ENCODE measurements at regions not wholly inside any gene's neighbourhood (a gene's known extent, or its start where the extent isn't known, plus 50 kb on each side); places are given as distances from the start of the nearest gene placed in this dataset.

- DNase-seq, result no peak
Measured at GRCh38 chr12:61701471-61701870, 558.7 kb upstream of the USP15 start.

GRCh38 chr12:61706783-61707182 is 553.4 kb upstream of the USP15 start:
- no peak for DNase-seq

DNA sequence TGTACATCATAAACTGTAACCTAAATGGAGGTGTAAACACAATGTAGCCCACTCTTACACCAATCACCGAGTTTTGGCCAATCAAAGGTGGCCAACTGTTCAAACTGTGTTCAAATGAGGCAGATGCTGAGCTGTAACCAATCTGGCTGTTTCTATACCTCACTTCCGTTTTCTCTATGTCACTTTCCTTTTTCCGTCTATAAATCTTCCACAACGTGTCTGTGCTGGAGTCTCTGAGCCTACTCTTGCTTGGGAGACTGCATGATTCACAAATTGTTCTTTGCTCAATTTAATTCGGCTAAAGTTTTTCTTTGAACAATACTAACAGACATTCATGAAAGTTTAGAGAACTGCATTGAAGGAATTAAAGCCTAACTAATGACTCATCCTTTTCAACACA is 547.1 kb upstream of the USP15 start:
- no peak for DNase-seq

- no peak for DNase-seq
Measured at GRCh38 chr12:61717986-61718385, 542.2 kb upstream of the USP15 start.

- DNase-seq, result no peak
Measured at GRCh38 chr12:61739925-61740324, 520.3 kb upstream of the USP15 start.

- no peak for DNase-seq
Measured at GRCh38 chr12:61750604-61751003, 509.6 kb upstream of the USP15 start.

DNA sequence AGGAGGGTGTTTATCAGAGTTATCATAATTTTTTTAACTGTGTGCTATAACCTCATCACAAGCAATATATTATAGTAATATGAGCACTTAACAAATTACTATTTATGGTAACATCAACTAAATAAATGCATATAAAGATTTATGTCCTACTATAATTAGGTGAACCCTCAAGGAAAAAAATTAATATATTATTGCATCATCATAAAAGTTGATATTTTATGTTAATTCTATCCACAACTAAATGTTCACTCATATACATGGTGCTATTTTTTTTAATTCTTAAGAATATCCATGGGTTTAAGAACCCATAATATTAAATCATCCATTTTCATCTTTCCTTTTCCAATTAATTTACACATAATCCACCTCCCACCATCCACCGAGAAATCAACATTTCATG is 506.0 kb upstream of the USP15 start:
- DNase-seq, result no peak

DNA sequence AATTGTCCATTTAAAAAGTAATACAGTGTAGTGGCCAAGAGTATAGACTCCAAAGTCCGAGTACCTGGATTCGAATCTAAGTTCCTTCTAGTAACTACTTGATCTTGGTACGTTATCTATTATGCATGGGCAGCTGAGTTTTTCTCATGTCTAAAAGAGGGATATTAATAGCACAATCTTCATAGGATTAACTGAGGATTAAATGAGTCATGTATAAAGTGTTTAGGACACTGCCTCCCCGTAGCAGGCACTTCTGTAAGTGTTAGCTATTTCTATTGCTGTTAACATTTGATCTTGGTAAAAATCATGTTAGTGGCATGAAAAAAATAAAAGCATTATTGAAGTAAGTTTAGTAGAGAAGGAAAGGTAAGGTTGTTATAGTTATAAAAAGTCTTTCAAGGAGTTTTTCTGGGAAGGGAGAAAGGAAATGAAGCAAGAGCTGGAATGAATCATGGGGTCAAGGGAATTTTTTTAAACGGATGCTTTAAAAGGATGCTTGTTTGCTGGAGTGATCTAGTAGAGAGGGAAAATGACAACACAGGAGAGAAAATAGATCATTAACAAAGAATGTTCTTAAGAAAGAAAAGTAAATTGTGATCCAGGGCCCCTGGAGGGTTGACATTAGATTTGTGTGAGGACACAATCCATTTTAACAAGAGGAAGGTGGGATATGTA is 502.2 kb upstream of the USP15 start:
- DNase-seq, result no peak

GRCh38 chr12:61758661-61759060 is 501.5 kb upstream of the USP15 start:
- DNase-seq, result no peak

GRCh38 chr12:61765926-61766325 is 494.3 kb upstream of the USP15 start:
- DNase-seq, result no peak

- DNase-seq, result no peak
Measured at GRCh38 chr12:61780435-61780834, 479.8 kb upstream of the USP15 start.

GRCh38 chr12:61781021-61781581 is 479.1 kb upstream of the USP15 start:
- no peak for DNase-seq

DNA sequence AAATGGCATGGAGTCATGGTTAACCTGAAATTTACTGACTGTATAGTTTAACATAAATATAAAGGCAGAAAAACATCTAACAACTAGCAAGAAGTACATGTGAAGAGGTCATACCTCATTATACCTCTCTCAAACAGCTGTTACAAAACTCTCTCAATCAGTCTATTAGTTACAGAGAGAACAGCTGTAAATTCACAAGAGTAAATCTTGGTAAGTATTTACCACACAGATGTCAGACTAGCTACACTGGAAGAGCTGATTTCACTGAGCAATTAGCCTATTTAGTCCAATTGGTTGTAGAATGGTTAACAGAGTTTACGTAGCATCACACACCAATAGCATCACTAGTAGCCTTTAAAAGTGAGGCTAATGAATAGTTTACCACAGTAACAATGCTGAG is 463.4 kb upstream of the USP15 start:
- no peak for DNase-seq

DNA sequence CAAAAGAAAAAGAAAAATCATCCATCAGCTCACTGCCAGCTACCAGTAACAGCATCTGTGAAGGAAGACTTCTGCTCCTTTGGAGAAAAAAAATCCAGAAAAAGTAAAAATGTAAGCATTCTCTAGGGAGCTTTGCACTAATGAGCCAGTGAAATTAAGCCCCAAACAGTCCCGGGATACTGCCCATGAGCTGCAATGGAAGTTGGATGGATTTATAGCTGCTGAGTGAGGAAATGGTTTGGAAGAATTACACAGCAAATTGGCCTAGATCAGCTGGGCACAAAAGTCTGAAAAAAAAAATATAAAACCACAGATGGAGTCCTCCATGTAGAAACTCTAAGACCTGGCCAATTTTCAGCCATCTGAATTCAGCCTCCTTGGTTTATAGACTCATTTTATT is 462.9 kb upstream of the USP15 start:
- no peak for DNase-seq

GRCh38 chr12:61798778-61799177 is 461.4 kb upstream of the USP15 start:
- no peak for DNase-seq

DNA sequence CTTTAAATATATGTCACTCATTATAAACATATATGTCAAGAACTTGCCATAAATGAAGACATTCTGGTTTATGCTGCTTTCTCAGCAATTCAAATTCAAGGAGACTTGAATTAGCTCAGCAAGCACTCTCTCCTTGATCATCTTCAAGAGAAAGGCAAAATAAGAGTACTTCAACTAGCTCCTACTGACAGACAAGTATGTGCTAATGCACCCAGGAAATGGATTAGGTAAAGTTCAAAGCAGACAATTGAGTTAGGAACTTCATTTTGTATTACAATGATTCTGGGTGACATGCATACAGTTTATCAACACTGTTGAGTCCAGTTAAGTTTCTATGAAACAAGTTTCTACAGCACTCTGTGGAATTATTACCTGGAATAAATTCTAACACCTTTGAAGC is 455.9 kb upstream of the USP15 start:
- no peak for DNase-seq

GRCh38 chr12:61808856-61809255 is 451.3 kb upstream of the USP15 start:
- no peak for DNase-seq

DNA sequence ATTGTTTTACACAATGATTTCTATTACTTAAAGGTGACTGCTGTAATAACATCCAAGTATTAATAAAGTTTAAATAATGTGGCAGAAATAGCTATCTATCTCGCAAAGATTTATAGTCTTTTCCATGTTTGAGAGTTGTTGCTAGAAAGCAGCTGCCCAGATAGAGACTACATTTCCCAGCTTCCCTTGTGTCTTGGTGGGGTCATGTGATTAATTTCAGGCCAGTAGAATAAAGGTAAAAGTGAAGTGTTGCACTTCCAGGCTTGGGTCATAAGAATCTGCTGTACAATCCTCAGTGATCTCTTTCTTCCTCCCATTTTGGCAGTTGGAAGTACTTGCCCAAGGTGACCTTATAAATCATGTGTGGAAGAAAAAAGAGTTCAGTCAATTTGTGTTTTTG is 449.7 kb upstream of the USP15 start:
- DNase-seq, result no peak

DNA sequence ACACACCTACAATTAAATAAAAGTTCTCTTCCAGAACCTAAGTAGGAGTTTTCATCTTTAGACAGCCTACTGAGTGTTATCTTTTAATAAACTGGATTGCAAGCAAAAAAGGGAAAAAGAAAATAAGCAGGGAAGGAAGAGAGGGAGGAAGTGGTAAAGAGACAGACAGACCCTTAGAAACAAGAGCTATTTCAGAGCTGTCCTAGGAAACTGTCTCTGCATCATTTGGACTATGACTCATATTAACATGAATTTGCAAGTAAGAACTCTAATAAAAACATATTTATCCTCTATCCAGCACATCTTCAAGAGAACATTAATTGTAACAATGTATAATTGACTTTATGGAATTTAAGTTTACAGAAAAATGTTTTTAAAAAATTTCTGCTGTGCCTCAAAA is 438.8 kb upstream of the USP15 start:
- DNase-seq, result no peak

DNA sequence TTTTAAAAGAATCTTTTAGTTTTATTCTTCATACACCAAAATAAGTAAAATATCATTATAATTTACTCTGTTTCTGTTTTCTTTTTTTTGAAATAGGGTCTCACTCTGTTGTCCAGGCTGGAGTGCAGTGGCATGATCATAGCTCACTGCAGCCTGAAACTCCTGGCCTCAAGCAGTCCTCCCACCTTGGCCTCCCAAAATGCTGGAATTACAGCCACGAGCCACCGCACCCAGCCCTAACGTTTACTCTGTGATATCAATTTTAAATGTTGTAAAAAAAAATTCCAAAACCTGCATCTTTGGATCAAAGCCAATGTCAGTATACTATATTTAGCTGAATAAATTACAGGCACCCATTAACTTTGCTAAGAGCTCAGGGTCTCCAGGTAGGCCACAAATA is 437.1 kb upstream of the USP15 start:
- DNase-seq, result no peak

- DNase-seq, result no peak
Measured at GRCh38 chr12:61846765-61847164, 413.4 kb upstream of the USP15 start.

DNA sequence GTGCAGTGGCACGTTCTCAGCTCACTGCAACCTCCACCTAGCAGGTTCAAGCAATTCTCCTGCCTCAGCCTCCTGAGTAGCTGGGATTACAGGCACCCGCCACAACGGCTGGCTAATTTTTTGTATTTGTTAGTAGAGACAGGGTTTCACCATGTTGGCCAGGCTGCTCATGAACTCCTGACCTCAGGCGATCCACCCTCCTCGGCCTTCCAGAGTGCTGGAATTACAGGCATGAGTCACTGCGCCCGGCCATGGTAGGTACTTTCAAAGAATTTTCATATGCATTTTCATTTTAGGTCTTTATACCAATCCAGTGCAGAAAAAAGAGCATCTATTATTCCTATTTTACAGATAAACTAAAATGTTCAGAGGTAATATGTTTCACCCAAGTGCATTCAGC is 411.3 kb upstream of the USP15 start:
- DNase-seq, result no peak

GRCh38 chr12:61853945-61854344 is 406.3 kb upstream of the USP15 start:
- DNase-seq, result no peak

- DNase-seq, result no peak
Measured at GRCh38 chr12:61854902-61855301, 405.3 kb upstream of the USP15 start.

- DNase-seq, result no peak
Measured at GRCh38 chr12:61857968-61858367, 402.2 kb upstream of the USP15 start.
